ENCODE measurements at regions not wholly inside any gene's neighbourhood (a gene's known extent, or its start where the extent isn't known, plus 50 kb on each side); places are given as distances from the start of the nearest gene placed in this dataset.

DNA sequence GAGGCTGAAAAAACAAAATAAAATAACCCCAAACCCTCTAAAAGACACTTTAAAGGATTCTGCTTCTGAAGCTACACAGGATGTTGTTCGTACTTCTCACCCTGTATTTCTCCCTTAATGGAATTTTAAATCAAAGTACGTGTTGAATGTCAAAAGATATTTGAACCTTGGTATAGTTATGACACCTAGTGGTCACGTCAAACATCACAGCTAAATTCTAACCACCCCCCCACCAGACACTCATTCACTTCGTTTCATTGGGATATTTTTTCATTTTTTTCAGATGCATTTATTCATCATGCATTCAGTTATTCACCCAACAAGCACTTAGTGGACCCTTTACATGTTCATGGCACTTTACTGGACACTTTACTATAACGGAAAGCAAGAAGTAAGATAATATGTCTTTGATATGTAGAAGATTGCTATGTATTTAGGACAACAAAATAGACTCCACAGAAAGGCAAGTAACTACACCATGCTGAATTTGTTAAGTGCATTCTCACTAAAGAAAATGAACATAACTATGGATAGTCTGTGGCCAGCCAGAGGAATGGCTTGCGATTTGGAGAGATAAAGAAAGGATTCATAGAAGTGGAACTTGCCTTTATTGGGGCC lies 62.5 kb upstream of the GPR174 start:
- no peak for DNase-seq (ENCODE audit: low read depth)
- TF ChIP-seq, protein P1, sequence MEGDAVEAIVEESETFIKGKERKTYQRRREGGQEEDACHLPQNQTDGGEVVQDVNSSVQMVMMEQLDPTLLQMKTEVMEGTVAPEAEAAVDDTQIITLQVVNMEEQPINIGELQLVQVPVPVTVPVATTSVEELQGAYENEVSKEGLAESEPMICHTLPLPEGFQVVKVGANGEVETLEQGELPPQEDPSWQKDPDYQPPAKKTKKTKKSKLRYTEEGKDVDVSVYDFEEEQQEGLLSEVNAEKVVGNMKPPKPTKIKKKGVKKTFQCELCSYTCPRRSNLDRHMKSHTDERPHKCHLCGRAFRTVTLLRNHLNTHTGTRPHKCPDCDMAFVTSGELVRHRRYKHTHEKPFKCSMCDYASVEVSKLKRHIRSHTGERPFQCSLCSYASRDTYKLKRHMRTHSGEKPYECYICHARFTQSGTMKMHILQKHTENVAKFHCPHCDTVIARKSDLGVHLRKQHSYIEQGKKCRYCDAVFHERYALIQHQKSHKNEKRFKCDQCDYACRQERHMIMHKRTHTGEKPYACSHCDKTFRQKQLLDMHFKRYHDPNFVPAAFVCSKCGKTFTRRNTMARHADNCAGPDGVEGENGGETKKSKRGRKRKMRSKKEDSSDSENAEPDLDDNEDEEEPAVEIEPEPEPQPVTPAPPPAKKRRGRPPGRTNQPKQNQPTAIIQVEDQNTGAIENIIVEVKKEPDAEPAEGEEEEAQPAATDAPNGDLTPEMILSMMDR (conservative IDR thresholded peaks at IDR 0.05; ENCODE audit: low read depth, low read length), result peak; percentile 47
- H3K4me3 ChIP-seq (ENCODE audit: low read depth, low read length), result no peak overlapping the region

DNA sequence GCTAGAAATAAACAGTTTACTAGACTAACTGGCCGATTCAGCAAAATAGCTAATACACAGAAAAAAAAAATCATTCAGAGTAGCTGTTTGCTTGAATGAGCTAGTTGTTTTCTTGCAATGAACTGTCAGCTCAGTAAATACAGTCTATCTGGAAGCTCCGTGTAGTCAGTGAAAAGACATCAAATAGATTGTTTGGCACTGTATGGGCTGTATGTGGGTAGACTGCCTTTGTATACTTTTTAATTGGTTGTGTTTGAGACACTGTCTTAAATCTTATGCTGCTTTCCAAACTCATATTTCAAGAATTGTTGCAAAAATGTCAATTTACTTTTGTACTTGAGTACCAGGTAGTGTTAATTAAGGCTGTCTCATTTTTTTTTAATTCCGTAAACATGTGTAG lies 61.6 kb upstream of the GPR174 start:
- DNase-seq (ENCODE audit: low read depth), result no peak

DNA sequence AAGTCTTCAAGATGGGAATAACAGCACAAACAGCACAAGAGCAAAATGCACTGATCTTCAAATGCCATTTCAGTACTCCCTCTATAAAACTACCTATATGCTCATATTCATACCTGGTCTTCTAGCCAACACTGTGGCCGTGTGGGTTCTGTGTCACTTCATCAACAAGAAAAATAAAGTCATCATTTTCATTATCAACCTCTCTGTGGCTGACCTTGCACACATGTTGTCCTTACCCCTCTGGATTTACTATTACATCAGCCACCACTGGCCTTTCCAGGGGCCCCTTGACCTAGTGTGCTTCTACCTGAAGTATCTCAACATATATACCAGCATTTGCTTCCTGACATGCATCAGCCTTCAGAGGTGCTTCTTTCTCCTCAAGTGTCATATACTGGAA lies 59.6 kb upstream of the GPR174 start:
- DNase-seq (ENCODE audit: low read depth), result no peak
- TF ChIP-seq, protein P1 (conservative IDR thresholded peaks at IDR 0.05; ENCODE audit: low read depth, low read length), result no peak
- H3K4me3 ChIP-seq (ENCODE audit: low read depth, low read length), result no peak overlapping the region

More for the DNA sequence above, 61.6 kb upstream of the GPR174 start:
- TF ChIP-seq, protein P1 (conservative IDR thresholded peaks at IDR 0.05; ENCODE audit: low read depth, low read length), result no peak
- H3K4me3 ChIP-seq (ENCODE audit: low read depth, low read length), result no peak overlapping the region

DNA sequence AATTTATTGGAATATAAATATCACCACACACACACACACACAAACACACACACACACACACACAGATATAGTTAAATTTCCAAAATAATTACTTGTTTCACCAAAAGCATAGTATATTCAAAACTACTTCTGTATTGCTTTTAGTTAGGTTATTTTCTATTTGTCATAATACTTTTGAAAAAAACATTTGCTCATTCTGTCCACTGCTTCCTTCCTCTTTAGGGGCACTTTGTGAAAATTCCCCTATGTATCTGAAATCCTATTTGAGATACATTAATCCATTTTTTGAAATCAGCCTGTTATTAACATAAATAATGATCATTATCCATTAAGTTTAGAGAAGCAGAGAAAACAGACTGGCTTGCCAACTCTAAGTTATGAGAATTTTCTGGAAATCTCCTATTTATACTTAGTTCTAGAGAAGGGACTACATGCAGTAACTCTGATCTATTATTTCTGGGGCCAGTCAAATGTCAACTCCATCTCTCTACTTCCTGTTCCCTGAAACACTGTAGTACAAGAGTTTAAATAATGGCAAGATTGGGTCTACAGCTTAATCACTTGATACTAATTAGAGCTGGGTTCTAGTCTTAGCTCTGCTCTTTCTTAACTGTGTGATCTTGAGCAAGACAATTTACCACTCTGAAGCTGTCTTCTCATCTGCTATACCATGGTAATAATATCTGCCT lies 54.4 kb upstream of the GPR174 start:
- no peak for DNase-seq (ENCODE audit: low read depth)
- TF ChIP-seq, protein P1 (conservative IDR thresholded peaks at IDR 0.05; ENCODE audit: low read depth, low read length), result no peak
- no peak overlapping the region for H3K4me3 ChIP-seq (ENCODE audit: low read depth, low read length)

DNA sequence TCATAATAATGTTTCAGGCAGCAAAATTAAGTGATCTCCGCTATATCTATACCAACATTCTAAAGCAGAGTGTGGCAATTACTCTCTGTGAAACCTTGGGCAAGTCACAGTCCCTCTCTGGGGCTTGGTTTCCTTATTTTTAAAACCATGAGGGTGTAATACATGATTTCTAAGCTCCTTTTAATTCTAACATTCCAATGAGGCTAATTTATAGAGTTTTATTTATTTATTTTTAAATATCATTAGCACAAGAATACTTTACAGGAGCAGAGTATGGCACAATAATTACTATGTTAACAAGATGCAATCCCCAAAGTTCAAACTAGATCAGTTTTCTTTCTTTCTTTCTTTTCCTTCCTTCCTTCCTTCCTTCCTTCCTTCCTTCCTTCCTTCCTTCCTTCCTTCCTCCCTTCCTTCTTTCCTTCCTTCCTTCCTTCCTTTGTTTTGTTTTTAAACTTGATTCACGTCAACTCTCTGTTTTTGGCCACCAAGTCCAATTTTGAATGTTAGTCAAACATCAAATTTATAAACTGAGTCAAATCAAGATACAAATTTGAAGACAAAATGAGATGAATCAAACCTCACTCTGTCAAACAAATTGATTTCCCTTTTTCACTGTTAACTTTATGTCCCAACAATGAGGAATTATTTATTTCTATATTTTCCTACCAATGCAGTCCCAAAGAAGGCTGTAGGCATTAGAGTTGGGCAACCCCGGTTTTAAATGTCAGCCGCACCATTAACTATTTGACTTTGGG lies 50.2 kb upstream of the GPR174 start:
- no peak overlapping the region for H3K4me3 ChIP-seq (ENCODE audit: low read depth, low read length)
- TF ChIP-seq, protein P1 (conservative IDR thresholded peaks at IDR 0.05; ENCODE audit: low read depth, low read length), result no peak
- no peak for DNase-seq (ENCODE audit: low read depth)
